DOHH2 (cell line): ENCODE measurements at regions not wholly inside any gene's neighbourhood (a gene's known extent, or its start where the extent isn't known, plus 50 kb on each side); places are given as distances from the start of the nearest gene placed in this dataset.
"Not testable (repeated sequence)": the region's sequence is repeated elsewhere in the genome, so short reads cannot be mapped to it uniquely, and the experiment has no call there.

ENCODE experiments used
- CTCF ChIP-seq: fragments of 200-600 bp; sonication (generic); IDR thresholded peaks from one replicate; pipeline ENCODE4 v1.5.1; 2014; ENCODE audit warnings: antibody characterized with exemption, mild to moderate bottlenecking, low read depth, low read length; ENCODE audit not compliant: poor library complexity, severe bottlenecking
- EZH2phosphoT487 ChIP-seq: fragments of 200-600 bp; sonication (generic); IDR thresholded peaks from 2 replicates; pipeline ENCODE4 v1.6.1; 2017; ENCODE audit warnings: borderline replicate concordance, mild to moderate bottlenecking, antibody characterized with exemption, low read length, moderate library complexity, mixed read lengths

- TF ChIP-seq CTCF, EZH2phosphoT487: not testable (repeated sequence)
These were observed 423.2 kb downstream of the IPO8 start for GRCh38 chr12:30272515-30272914.
